ENCODE measurements at regions not wholly inside any gene's neighbourhood (a gene's known extent, or its start where the extent isn't known, plus 50 kb on each side); places are given as distances from the start of the nearest gene placed in this dataset.

DNA sequence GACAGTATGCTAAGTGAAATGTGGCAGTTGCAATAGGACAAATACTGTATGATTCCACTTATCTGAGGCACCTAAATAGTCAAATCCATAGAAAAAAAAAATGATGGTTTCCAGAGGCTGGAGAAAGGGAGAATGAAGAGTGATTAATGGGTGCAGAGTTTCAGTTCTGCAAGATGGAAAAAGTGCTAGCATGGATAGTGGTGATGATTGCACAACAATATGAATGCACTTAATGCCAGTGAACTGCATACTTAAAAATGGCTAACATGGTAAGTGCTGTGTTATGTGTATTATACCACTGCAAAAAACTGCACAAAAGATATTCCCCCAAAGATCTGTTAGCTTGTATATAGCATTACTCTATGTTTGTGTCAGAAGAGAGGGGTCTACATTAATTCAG, 185.4 kb downstream of the INHBB start:
- TF ChIP-seq, protein P1, sequence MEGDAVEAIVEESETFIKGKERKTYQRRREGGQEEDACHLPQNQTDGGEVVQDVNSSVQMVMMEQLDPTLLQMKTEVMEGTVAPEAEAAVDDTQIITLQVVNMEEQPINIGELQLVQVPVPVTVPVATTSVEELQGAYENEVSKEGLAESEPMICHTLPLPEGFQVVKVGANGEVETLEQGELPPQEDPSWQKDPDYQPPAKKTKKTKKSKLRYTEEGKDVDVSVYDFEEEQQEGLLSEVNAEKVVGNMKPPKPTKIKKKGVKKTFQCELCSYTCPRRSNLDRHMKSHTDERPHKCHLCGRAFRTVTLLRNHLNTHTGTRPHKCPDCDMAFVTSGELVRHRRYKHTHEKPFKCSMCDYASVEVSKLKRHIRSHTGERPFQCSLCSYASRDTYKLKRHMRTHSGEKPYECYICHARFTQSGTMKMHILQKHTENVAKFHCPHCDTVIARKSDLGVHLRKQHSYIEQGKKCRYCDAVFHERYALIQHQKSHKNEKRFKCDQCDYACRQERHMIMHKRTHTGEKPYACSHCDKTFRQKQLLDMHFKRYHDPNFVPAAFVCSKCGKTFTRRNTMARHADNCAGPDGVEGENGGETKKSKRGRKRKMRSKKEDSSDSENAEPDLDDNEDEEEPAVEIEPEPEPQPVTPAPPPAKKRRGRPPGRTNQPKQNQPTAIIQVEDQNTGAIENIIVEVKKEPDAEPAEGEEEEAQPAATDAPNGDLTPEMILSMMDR (IDR thresholded peaks at IDR 0.05): no peak
- TF ChIP-seq POLR2A (IDR thresholded peaks at IDR 0.05): no peak

All from heart left ventricle (tissue), 13 donors.